Cardiac fibroblast (primary cell): ENCODE measurements at regions not wholly inside any gene's neighbourhood (a gene's known extent, or its start where the extent isn't known, plus 50 kb on each side); places are given as distances from the start of the nearest gene placed in this dataset.
"Not testable (repeated sequence)": the region's sequence is repeated elsewhere in the genome, so short reads cannot be mapped to it uniquely, and the experiment has no call there.

ENCODE experiments used
- DNase-seq, 2 donors: peaks; one replicate each; pipeline versions ENCODE4 v3.0.0 to v3.0.0-alpha.2; 2010; ENCODE audit warnings: low read depth in 2 of 2
- H3K4me3 ChIP-seq, 2 donors: replicated peaks in 1 of 2; 1 replicate in 1 of 2; 2 replicates in 1 of 2; pipeline ENCODE4 v1.5.1; 2011; ENCODE audit warnings: low read depth in 2 of 2, low read length in 2 of 2, mild to moderate bottlenecking in 2 of 2, moderate library complexity in 1 of 2
- CTCF ChIP-seq: IDR thresholded peaks from one replicate; pipeline ENCODE4 v1.5.1; 2011; ENCODE audit warnings: low read depth, mild to moderate bottlenecking, low read length, inconsistent platforms

- TF ChIP-seq CTCF: no peak
- no peak overlapping the region for H3K4me3 ChIP-seq
- DNase-seq: no peak
Observed at GRCh38 chr9:28984016-28984415, 1410.7 kb upstream of the C9orf72 start.

- DNase-seq, H3K4me3 ChIP-seq: not testable (repeated sequence)
Observed at GRCh38 chr9:28990009-28990408, 1416.7 kb upstream of the C9orf72 start.

- no peak for DNase-seq
- no peak overlapping the region for H3K4me3 ChIP-seq
- TF ChIP-seq CTCF: no peak
Observed at GRCh38 chr9:28999057-28999456, 1425.8 kb upstream of the C9orf72 start.

GRCh38 chr9:28999806-29000205 lies 1426.5 kb upstream of the C9orf72 start:
- no peak overlapping the region for H3K4me3 ChIP-seq
- no peak for TF ChIP-seq CTCF
- peak in 1 of 2 donors; percentile 9 for DNase-seq

- peak in 1 of 2 donors; percentile 16 for DNase-seq
- no peak for TF ChIP-seq CTCF
Observed at GRCh38 chr9:29001006-29001405, 1427.7 kb upstream of the C9orf72 start.

DNA sequence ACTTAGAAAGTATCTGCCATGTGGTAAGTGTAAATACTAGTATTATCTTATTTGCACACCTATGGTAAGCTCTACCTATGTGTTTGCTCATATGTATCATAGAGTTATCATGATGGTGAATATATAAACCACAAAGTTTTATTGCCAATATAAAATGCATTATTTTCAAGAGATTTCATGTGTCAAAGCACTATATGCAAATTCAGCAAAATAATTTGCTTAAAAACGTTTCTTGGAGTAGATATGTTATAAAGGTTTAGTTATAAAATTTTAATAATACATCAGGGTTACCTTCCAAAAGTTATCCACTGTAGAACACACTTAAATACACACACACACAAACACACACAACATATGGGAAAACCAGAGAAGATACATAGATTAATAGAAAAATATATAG lies 1431.7 kb upstream of the C9orf72 start:
- no peak for DNase-seq
- TF ChIP-seq CTCF: no peak
- no peak overlapping the region for H3K4me3 ChIP-seq

More at GRCh38 chr9:29001006-29001405, 1427.7 kb upstream of the C9orf72 start:
- no peak overlapping the region for H3K4me3 ChIP-seq

DNA sequence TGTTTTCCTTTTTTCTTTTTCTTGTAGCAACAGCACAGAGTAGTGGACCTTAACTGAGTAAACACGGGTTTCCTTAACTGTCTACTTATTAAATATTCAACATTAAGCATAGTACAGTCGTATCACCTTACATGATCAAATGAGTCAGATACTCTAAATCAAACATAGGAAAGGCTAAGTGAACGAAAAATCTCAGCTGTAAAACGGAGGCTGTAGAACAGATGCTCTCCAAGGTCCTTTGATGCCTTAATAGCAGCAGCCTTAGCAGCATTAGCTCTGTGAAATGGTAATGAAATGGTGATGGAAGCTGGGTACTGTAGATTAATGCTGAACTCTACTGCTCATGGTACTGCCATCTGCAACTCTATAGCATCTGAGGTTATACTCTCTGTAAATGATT lies 1433.3 kb upstream of the C9orf72 start:
- no peak for TF ChIP-seq CTCF
- H3K4me3 ChIP-seq: no peak overlapping the region
- no peak for DNase-seq
